Caco-2 (cell line): ENCODE measurements at regions not wholly inside any gene's neighbourhood (a gene's known extent, or its start where the extent isn't known, plus 50 kb on each side); places are given as distances from the start of the nearest gene placed in this dataset.

Experiments
- BruUV-seq: library from RNA; stranded (reverse); fragments of 400-500 nt; replicated peaks from 2 replicates; lab custom pipeline; 2021; lab: Mats Ljungman, UMichigan
- CTCF ChIA-PET: fragments of 300-600 bp; sonication (Branson Sonifier 250); formaldehyde crosslinking; loops from one replicate; lab custom pipeline; 2022; ENCODE audit warnings: antibody characterized with exemption; lab: Charles Lee
- POLR2A ChIA-PET: fragments of 300-600 bp; sonication (Branson Sonifier 250); formaldehyde crosslinking; loops from one replicate; lab custom pipeline; 2022; ENCODE audit warnings: antibody characterized with exemption; lab: Charles Lee
- DNase-seq, 2 experiments: peaks; one replicate each; pipeline versions ENCODE4 v3.0.0 to v3.0.0-alpha.2; 2020 to 2022
- H3K27me3 ChIP-seq: replicated peaks from 2 replicates; pipeline ENCODE4 v1.6.0; 2011; ENCODE audit warnings: low read length; ENCODE audit not compliant: control insufficient read depth, insufficient read depth
- H3K36me3 ChIP-seq: 2 replicates; pipeline ENCODE4 v1.5.1; 2011; ENCODE audit warnings: low read length; ENCODE audit not compliant: control insufficient read depth, insufficient read depth
- H3K4me1 ChIP-seq: fragments of 250-450 bp; sonication (Bioruptor Pico); 2 replicates; pipeline ENCODE4 v1.5.1; 2020; ENCODE audit warnings: mild to moderate bottlenecking
- H3K4me3 ChIP-seq: 2 replicates; pipeline ENCODE4 v1.5.1; 2011; ENCODE audit warnings: low read depth, mild to moderate bottlenecking, control low read depth, low read length
- H3K9me3 ChIP-seq: fragments of 250-450 bp; sonication (Bioruptor Pico); 2 replicates; pipeline ENCODE4 v1.5.1; 2020; ENCODE audit warnings: mild to moderate bottlenecking, moderate library complexity
- H3K27ac Mint-ChIP-seq: one replicate; pipeline ENCODE4 v1.8.0; 2022; ENCODE audit warnings: mixed read lengths; ENCODE audit not compliant: unreplicated experiment
- H3K27me3 Mint-ChIP-seq: one replicate; pipeline ENCODE4 v1.8.0; 2022; ENCODE audit warnings: mixed read lengths; ENCODE audit not compliant: insufficient read depth, unreplicated experiment
- H3K36me3 Mint-ChIP-seq: one replicate; pipeline ENCODE4 v1.8.0; 2022; ENCODE audit warnings: mild to moderate bottlenecking, mixed read lengths; ENCODE audit not compliant: insufficient read depth, unreplicated experiment
- H3K4me1 Mint-ChIP-seq: one replicate; pipeline ENCODE4 v1.8.0; 2022; ENCODE audit warnings: low read depth, mixed read lengths; ENCODE audit not compliant: unreplicated experiment
- H3K4me3 Mint-ChIP-seq: one replicate; pipeline ENCODE4 v1.8.0; 2022; ENCODE audit warnings: mild to moderate bottlenecking, moderate library complexity, mixed read lengths; ENCODE audit not compliant: unreplicated experiment
- H3K9me3 Mint-ChIP-seq: one replicate; pipeline ENCODE4 v1.8.0; 2022; ENCODE audit warnings: mixed read lengths; ENCODE audit not compliant: unreplicated experiment
- intact Hi-C: fragments of 100-400 bp; cut with micrococcal nuclease; formaldehyde crosslinking; loops from one replicate; pipeline ENCODE4 v1.10.0; 2022; ENCODE audit not compliant: unreplicated experiment
- TF ChIP-seq, protein P1 (sequence below), 2 experiments: fragments of 200-600 bp in 1 of 2; IDR thresholded peaks; 1 replicate in 1 of 2; 2 replicates in 1 of 2; pipeline versions ENCODE4 v1.5.1 to v1.8.0; 2011 to 2022; ENCODE audit warnings: antibody characterized with exemption in 1 of 2, control low read depth in 1 of 2, inconsistent platforms in 1 of 2, low read depth in 1 of 2, low read length in 1 of 2, mild to moderate bottlenecking in 1 of 2, moderate library complexity in 1 of 2; ENCODE audit not compliant: insufficient read depth in 1 of 2, severe bottlenecking in 1 of 2, unreplicated experiment in 1 of 2

DNA sequence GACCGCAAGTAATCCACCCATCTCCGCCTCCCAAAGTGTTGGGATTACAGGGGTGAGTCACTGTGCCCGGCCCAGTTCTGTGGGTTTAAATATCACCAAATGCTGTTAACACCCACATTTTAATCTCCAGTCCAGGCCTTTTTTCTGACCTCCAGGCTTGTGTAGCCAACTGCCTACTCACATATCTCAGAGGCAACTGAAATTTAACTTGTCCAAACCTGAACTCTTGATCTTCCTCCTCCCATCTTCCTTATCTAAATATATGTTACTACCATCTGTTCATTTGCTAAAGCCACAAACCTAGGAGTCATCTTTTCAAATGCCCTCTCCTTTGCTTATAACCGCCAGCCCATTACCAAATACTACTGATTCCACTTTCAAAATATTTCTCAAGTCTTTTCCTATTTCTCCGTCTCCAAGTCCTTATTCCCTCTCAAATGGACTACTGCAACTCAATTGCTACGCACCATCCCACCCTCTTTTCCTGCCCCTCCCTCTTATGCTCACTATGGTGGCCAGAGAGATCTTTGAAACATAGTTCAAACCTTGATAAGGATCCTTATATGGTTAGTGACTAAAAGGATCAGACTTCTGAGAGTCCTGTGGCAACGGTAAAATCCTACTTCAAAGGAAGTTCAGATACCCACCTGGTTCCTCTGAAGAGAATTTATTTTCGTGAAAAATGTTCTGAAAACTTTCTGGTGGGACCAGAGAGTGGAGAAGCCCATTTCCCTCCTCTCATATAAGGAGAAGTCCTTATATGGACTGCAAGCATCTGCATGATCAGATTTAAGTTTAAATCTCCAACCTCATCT lies 78.5 kb upstream of the CDC42BPA start:
- peak overlapping the region; percentile 69 for H3K27ac Mint-ChIP-seq
- CTCF ChIA-PET, result no interaction called here

DNA sequence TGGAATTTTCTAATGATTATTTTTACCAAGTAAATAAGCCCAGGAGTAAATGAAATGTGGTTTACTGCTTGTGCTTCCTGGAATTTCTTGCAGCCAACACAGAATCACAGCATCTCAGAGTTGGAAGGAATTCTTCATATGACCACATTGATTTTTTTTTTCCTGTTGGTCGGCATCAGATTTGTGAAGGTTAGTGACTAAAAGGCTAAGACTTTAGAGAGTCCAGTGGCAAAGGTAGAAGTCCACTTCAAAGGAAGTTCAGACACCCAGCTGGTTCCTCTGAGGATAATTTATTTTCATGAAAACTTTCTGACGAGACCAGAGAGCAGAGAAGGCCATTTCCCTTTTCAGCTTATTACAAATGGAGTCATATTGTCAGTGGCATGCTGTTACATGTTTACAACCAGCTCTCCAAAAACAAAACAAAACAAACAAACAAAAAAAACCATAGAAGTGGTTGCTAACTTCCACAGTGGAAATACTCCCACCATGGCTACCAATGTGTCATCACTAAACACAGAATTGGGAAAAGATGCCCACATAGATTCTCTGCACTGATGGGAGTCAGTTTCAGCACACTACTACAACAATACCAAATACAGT lies 77.2 kb upstream of the CDC42BPA start:
- Mint-ChIP-seq H3K9me3 (no peaks in the 10 kb centered on the region), H3K36me3 (no peaks in the 10 kb centered on the region), H3K4me3 (no peak overlapping the region), H3K27ac (peak overlapping the region; percentile 69), H3K27me3 (no peaks in the 10 kb centered on the region), H3K4me1 (peaks cover 29% of the 10 kb centered on the region)
- no TSS peak for BruUV-seq
- ChIA-PET POLR2A (no interaction called here), CTCF (no interaction called here)
- H3K9me3 ChIP-seq, result no peaks in the 10 kb centered on the region
- peaks cover 46% of the 10 kb centered on the region for H3K4me1 ChIP-seq
- DNase-seq, result no peak
- no peaks in the 10 kb centered on the region for H3K36me3 ChIP-seq
- no peaks in the 10 kb centered on the region for H3K27me3 ChIP-seq
- TF ChIP-seq, protein P1, sequence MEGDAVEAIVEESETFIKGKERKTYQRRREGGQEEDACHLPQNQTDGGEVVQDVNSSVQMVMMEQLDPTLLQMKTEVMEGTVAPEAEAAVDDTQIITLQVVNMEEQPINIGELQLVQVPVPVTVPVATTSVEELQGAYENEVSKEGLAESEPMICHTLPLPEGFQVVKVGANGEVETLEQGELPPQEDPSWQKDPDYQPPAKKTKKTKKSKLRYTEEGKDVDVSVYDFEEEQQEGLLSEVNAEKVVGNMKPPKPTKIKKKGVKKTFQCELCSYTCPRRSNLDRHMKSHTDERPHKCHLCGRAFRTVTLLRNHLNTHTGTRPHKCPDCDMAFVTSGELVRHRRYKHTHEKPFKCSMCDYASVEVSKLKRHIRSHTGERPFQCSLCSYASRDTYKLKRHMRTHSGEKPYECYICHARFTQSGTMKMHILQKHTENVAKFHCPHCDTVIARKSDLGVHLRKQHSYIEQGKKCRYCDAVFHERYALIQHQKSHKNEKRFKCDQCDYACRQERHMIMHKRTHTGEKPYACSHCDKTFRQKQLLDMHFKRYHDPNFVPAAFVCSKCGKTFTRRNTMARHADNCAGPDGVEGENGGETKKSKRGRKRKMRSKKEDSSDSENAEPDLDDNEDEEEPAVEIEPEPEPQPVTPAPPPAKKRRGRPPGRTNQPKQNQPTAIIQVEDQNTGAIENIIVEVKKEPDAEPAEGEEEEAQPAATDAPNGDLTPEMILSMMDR (IDR thresholded peaks at IDR 0.05; ENCODE audit: insufficient read depth in 1 of 2, low read depth in 1 of 2, low read length in 1 of 2, severe bottlenecking in 1 of 2, unreplicated experiment in 1 of 2), result no peak
- H3K4me3 ChIP-seq, result no peak overlapping the region
- intact Hi-C loops, result loop anchor here (10.0 kb wide), 1 partner anchor 81 kb away; the partner anchor contains the start of gene CDC42BPA

More for the DNA sequence above, 78.5 kb upstream of the CDC42BPA start:
- DNase-seq, result peak; percentile 33 to 74
- no peaks in the 10 kb centered on the region for H3K9me3 ChIP-seq
- TF ChIP-seq, protein P1 (IDR thresholded peaks at IDR 0.05; ENCODE audit: insufficient read depth in 1 of 2, low read depth in 1 of 2, low read length in 1 of 2, severe bottlenecking in 1 of 2, unreplicated experiment in 1 of 2), result no peak
- no TSS peak for BruUV-seq
- no peaks in the 10 kb centered on the region for H3K9me3 Mint-ChIP-seq
- POLR2A ChIA-PET, result no interaction called here
- intact Hi-C loops, result loop anchor here (10.0 kb wide), 1 partner anchor 82 kb away; the partner anchor contains the start of gene CDC42BPA
- H3K36me3 Mint-ChIP-seq, result no peaks in the 10 kb centered on the region
- H3K4me3 Mint-ChIP-seq, result peak overlapping the region; percentile 37
- no peaks in the 10 kb centered on the region for H3K36me3 ChIP-seq
- peaks cover 38% of the 10 kb centered on the region for H3K4me1 ChIP-seq
- peaks cover 23% of the 10 kb centered on the region for H3K4me1 Mint-ChIP-seq
- H3K27me3 ChIP-seq, result no peaks in the 10 kb centered on the region
- H3K4me3 ChIP-seq, result no peak overlapping the region
- no peaks in the 10 kb centered on the region for H3K27me3 Mint-ChIP-seq

DNA sequence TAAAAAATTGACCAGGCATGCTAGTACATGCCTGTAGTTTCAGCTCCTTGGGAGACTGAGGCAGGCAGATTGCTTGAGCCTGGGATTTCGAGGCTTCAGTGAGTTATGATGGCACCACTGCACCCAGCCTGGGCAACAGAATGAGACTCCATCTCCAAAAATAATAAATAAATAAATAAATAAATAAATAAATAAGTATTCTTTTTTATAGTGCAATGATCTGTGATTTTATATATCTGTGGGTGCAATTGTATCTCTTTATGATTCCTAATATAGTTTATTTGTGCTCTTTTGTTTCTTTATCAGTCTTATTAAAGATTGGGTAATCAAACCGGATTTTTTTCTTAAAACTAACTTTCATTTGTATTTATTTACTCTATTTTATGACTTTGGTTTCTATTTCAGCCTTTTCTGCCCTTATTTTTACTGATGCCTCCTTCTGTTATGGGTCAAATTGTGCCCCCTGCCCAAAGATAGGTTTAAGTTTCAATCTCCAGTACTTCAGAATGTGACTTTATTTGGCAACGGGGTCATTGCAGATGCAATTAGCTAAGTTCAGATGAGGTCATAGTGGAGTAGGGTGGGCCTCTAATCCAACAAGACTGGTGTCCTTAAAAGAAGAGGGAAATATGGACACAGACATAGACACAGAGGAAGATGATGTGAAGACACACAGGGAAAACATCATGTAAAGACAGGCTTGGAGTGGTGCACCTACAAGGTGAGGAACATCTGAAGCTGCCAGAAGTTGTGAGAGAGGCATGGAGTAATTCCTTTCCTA lies 74.9 kb upstream of the CDC42BPA start:
- TF ChIP-seq, protein P1 (IDR thresholded peaks at IDR 0.05; ENCODE audit: insufficient read depth in 1 of 2, low read depth in 1 of 2, low read length in 1 of 2, severe bottlenecking in 1 of 2, unreplicated experiment in 1 of 2), result no peak
- DNase-seq, result no peak
- H3K4me1 ChIP-seq, result peaks cover 50% of the 10 kb centered on the region
- Mint-ChIP-seq H3K4me1 (peaks cover 23% of the 10 kb centered on the region), H3K27ac (no peak overlapping the region), H3K4me3 (no peak overlapping the region), H3K27me3 (no peaks in the 10 kb centered on the region), H3K36me3 (no peaks in the 10 kb centered on the region), H3K9me3 (no peaks in the 10 kb centered on the region)
- intact Hi-C loops, result loop anchor here (10.0 kb wide), 1 partner anchor 78 kb away; the partner anchor contains the start of gene CDC42BPA
- POLR2A ChIA-PET, result no interaction called here
- H3K27me3 ChIP-seq, result no peaks in the 10 kb centered on the region
- CTCF ChIA-PET, result no interaction called here
- no peaks in the 10 kb centered on the region for H3K9me3 ChIP-seq
- H3K36me3 ChIP-seq, result no peaks in the 10 kb centered on the region
- no peak overlapping the region for H3K4me3 ChIP-seq
- BruUV-seq, result no TSS peak
